ENCODE measurements at regions not wholly inside any gene's neighbourhood (a gene's known extent, or its start where the extent isn't known, plus 50 kb on each side); places are given as distances from the start of the nearest gene placed in this dataset.

DNA sequence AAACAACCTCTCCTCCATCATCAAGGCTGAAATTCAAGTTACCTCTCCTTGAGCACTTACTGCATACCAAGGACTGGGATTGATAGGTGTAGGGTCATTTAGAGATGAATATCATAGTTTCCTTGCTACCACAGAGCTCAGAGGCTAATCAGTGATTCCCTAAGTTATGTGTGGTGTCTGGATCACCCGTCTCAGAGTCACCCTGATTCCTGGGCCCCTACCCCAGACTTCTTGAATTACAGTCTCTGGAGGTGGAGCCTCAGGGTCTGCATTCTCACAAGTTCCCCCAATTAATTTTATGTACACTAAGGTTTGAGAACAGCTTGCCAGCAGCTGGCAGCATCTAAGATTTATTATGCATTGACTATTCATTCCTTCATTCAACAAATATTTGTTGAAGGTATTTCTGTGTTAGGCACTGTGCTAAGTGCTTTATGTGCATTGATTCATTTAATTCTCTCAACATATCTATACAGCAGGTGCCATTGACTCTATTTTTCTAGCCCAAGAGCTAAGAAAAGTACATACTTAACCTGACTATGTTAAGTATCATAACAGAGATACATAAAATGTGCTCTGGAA, 182.9 kb upstream of the FGGY start:
- 100% methylated on average over 1 of the region's 1 CpG for WGBS, 2 donors
- DNase-seq (ENCODE audit: low spot score in 2 of 2), result no peak
- H3K4me3 ChIP-seq (ENCODE audit: low read depth, poor library complexity, severe bottlenecking), result no peak overlapping the region
- TF ChIP-seq, protein P1, sequence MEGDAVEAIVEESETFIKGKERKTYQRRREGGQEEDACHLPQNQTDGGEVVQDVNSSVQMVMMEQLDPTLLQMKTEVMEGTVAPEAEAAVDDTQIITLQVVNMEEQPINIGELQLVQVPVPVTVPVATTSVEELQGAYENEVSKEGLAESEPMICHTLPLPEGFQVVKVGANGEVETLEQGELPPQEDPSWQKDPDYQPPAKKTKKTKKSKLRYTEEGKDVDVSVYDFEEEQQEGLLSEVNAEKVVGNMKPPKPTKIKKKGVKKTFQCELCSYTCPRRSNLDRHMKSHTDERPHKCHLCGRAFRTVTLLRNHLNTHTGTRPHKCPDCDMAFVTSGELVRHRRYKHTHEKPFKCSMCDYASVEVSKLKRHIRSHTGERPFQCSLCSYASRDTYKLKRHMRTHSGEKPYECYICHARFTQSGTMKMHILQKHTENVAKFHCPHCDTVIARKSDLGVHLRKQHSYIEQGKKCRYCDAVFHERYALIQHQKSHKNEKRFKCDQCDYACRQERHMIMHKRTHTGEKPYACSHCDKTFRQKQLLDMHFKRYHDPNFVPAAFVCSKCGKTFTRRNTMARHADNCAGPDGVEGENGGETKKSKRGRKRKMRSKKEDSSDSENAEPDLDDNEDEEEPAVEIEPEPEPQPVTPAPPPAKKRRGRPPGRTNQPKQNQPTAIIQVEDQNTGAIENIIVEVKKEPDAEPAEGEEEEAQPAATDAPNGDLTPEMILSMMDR (IDR thresholded peaks at IDR 0.05), result no peak
- no peak for TF ChIP-seq POLR2A (IDR thresholded peaks at IDR 0.05)
- intact Hi-C loops (cut with DNase I; ENCODE audit: low total_unique reads), result no loop called here

DNA sequence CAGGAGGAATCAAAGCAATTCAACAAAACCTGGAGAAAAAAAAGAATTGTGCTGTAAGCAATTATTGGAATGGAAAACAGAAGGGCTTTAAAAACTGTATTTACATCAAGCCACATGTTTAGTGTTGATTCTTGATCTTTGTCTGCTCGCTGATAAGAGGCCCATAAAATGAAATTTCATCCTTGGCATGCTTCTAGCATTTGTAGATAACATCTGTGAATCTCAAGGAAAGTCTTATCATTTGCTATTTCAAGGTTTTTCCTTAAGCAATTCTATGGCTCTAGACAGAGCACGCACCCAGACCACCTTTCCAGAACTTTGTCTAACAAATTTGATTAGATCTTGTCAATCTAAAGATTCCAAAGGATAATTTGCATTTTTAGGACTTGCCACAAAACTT, 181.0 kb upstream of the FGGY start:
- no peak for DNase-seq (ENCODE audit: low spot score in 2 of 2)
- 54 to 66% methylated on average over 2 of the region's 2 CpGs for WGBS, 2 donors
- no peak for TF ChIP-seq POLR2A (IDR thresholded peaks at IDR 0.05)
- TF ChIP-seq, protein P1 (IDR thresholded peaks at IDR 0.05), result no peak
- H3K4me3 ChIP-seq (ENCODE audit: low read depth, poor library complexity, severe bottlenecking), result no peak overlapping the region
- intact Hi-C loops (cut with DNase I; ENCODE audit: low total_unique reads), result no loop called here

- no peak overlapping the region for H3K4me3 ChIP-seq (ENCODE audit: low read depth, poor library complexity, severe bottlenecking)
- TF ChIP-seq, protein P1 (IDR thresholded peaks at IDR 0.05), result no peak
- no peak for TF ChIP-seq POLR2A (IDR thresholded peaks at IDR 0.05)
- intact Hi-C loops (cut with DNase I; ENCODE audit: low total_unique reads), result no loop called here
- 27 to 35% methylated on average over 4 of the region's 4 CpGs for WGBS, 2 donors
- DNase-seq (ENCODE audit: low spot score in 2 of 2), result no peak
Measured at GRCh38 chr1:59116920-59117542, 179.9 kb upstream of the FGGY start.

- intact Hi-C loops (cut with DNase I; ENCODE audit: low total_unique reads), result no loop called here
- WGBS, 2 donors, result 55 to 67% methylated on average over 5 of the region's 5 CpGs
- TF ChIP-seq, protein P1 (IDR thresholded peaks at IDR 0.05), result no peak
- TF ChIP-seq POLR2A (IDR thresholded peaks at IDR 0.05), result no peak
- no peak for DNase-seq (ENCODE audit: low spot score in 2 of 2)
- no peak overlapping the region for H3K4me3 ChIP-seq (ENCODE audit: low read depth, poor library complexity, severe bottlenecking)
Measured at GRCh38 chr1:59122527-59122926, 174.4 kb upstream of the FGGY start.

GRCh38 chr1:59123081-59123681, 173.7 kb upstream of the FGGY start:
- no peak for DNase-seq (ENCODE audit: low spot score in 2 of 2)
- TF ChIP-seq, protein P1 (IDR thresholded peaks at IDR 0.05), result no peak
- no peak for TF ChIP-seq POLR2A (IDR thresholded peaks at IDR 0.05)
- no peak overlapping the region for H3K4me3 ChIP-seq (ENCODE audit: low read depth, poor library complexity, severe bottlenecking)
- WGBS, 2 donors, result 81 to 86% methylated on average over 2 of the region's 2 CpGs
- intact Hi-C loops (cut with DNase I; ENCODE audit: low total_unique reads), result no loop called here

All from lower leg skin (tissue), 4 donors.